T-helper 1 cell (primary cell): ENCODE measurements at regions not wholly inside any gene's neighbourhood (a gene's known extent, or its start where the extent isn't known, plus 50 kb on each side); places are given as distances from the start of the nearest gene placed in this dataset.
A peak's percentile ranks its signal among the peaks of the same experiment; 100 is the strongest.
"Not testable (repeated sequence)": the region's sequence is repeated elsewhere in the genome, so short reads cannot be mapped to it uniquely, and the experiment has no call there.

Experiments used
- DNase-seq, 5 donors: peaks; one replicate each; pipeline ENCODE4 v3.0.0-alpha.2; 2012 to 2020

GRCh38 chr7:39825401-39825980 lies 124.6 kb upstream of the CDK13 start:
- DNase-seq: no peak

DNA sequence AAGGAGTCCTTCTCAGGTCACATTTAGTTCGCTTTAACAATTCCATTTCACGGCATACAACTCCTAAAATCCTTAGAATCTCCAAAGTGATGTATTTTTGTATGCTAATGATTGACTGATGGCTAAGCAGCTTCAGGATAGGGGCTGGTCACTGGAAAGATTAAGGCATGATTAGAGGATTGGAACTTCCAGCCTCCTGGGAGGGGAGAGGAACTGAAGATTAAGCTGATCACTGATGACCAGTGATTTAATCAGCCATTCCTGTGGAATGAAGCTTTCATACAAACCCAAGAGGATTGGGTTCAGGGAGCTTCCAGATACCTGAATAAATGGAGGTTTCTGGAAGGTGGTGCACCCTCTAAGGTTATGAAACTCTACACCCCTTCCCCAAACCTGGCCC lies 123.9 kb upstream of the CDK13 start:
- no peak for DNase-seq

GRCh38 chr7:39827571-39827970 lies 122.5 kb upstream of the CDK13 start:
- DNase-seq: no peak

DNA sequence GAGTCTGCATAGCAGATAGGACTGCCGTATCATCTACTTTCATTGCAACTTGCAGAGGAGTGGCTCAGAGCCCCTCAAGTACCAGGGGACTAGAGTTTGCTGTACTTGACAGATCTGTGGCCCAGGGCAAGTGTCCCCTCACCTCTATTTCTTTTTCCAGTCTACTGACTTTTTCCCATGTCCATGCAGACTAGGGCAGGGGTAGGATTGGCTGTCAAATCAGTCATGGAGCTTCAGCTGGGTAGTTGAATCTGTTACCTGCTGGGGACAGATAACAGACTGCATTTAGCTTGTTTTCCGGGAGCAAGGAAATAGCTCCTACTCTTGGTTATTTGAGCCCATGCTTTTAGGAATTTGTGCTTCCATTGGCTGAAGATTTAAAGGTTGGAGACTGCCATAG lies 121.0 kb upstream of the CDK13 start:
- DNase-seq: no peak

DNA sequence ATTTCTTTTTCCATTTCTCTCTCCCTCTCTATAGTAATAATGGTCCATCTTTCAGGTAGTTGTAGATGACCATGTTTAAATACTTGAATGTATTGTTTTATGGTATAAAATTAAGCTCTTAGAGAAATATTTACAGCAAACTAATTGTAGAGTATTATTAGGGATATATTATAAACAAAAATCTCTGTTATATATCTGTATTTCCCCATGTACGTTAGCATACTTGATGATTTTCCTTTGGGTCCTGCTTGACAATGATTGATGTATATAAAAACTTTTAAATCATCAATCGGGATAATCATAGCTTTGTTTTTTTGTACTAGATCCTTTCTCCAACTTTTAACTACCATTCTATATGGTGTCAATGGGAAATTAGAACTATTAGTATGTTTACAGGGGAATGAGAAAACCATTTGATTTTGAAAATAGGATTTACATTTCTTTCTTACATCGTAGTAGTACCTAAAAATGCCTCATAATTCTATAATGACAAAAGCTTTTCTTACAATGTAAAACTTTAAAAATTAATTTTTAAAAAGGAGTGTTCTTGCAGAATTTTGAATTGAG lies 117.5 kb upstream of the CDK13 start:
- DNase-seq: no peak

DNA sequence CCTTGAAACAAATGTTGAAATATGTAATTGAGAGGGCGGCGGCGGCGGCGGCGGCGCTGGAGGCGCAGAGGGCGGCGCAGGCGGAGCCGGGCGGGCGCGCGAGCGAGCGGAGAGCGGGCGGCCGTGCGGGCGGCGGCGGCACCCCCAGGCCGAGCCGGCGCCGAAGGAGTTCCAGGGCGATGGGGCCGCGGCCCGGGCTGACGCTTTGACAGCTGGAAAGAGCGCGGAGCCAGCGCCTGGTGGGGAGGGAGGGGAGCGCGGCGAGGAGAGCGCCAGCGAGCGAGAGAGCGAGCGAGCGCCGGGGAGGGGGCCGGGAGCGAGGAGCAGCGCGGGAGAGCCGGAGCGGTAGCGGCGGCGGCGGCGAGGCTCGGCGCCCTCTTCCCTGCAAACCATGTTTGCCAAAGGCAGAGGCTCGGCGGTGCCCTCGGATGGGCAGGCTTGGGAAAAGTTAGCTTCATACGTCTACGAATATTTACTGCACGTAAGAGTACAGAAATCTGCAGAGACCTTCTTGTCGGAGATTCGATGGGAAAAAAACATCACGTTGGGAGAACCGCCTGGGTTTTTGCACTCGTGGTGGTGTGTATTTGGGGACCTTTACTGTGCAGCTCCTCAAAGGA lies 116.8 kb upstream of the CDK13 start:
- peak in 3 of 5 donors; percentile 3 to 6 (median 3) for DNase-seq

- not testable (repeated sequence) for DNase-seq
Observed at GRCh38 chr7:39833865-39834634, 116.0 kb upstream of the CDK13 start.

DNA sequence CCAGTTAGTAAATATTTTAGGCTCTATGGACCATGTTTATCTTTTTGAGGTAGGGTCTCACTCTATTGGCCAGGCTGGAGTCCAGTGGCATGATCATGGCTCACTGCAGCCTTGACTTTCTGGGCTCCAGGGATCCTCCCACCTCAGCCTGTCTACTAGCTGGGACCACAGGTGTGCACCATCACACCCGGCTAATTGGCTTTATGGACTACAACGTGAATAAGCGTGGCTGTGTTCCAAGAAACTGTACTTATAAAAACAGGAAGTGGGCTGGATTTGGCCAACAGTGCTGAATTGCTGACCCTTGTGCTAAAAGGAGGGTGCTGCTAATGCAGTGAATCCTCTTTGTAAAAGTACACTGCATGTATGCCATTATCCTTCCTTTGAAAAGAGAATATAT lies 111.7 kb upstream of the CDK13 start:
- DNase-seq: no peak

GRCh38 chr7:39845006-39845405 lies 105.0 kb upstream of the CDK13 start:
- DNase-seq: no peak

DNA sequence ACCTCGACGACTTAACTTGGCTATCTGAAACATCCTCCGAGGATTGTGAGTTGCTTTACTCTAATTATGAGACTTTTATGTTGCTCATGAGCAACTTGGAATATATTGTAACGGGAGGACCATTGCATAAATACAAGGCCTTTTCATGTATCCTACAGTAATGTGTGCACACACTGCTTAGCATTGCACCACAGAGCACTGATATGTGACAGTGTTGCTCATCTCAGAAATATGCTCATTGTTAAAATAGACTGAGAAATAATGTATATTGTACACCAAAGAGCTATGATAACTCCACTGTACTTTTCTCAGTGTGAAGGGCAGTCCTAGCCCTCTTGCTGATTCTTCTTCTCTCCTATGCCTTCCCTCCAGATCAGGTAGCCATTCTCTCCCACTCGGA lies 102.8 kb upstream of the CDK13 start:
- DNase-seq: no peak

DNA sequence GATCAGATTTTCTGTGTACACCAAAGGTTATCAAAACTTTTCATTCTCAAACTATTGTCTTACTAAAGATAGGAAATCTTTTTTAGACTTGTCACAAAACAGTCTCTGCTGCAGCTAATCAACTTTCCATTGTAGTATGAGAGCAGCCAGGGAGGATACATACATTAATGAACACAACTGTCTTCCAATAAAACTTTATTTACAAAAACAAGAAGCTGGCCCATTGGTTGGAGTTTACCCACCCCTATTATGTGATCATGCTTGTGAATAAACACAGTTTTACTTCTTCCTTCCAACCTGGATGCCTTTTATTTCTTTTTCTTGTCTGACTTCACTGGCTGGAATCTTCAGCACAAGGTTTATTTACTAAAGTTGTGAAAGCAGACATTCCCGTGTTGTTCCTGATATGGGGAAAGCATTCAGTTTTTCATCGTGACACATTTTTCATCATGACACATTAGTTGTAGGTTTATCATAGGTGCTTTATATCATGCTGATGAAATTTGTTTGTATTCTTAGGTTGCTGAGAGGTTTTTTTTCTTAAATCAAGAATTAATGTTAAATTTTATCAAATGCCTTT lies 98.5 kb upstream of the CDK13 start:
- no peak for DNase-seq

DNA sequence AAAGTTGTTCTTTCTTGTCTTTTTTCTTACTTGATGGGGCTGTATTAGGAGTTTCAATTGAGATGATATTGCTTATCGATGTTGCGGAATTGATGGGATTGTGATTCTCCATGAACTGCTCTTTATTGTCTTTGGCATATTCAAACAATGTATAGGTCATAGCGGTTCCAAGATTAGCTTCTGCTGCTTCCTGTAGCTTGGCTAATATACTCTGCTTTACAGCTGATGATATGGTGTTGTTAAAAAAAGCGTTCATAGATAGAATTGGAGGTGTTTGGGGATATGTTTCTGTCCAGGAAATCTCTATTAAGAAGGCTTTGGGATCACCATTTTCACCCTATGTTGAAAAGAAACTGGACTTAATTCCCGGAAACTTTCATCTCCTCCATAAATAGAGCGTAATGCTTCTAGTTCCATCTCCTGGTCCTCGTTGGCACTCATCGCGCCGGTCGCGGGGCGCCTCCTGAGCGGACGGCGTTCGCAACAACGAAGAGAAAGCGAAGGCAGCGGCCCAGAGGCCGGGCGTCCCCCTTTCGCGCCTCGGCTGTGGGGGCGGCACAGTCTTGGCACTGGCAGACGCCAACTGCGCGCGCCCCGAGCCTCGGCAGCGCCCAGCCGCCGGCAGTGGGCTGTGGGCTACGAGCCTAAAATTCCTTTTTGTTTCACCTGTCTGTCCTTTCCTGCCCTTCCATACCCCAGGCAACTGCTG lies 95.3 kb upstream of the CDK13 start:
- DNase-seq: not testable (repeated sequence)

DNA sequence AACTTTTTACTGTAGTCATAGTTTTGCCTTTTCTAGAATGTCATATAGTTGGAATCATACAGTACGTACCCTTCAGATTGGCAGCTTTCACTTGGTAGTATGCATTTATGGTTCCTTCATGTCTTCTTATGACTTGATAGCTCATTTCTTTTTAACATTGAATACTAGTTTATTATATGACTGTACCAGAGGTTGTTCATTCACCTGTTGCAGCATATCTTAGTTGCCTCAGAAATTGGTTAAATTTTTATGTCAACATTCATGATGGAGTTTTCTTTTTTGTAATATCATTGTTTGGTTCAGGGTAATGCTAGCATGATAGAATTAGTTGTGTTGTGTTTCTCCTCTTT lies 94.8 kb upstream of the CDK13 start:
- no peak for DNase-seq

DNA sequence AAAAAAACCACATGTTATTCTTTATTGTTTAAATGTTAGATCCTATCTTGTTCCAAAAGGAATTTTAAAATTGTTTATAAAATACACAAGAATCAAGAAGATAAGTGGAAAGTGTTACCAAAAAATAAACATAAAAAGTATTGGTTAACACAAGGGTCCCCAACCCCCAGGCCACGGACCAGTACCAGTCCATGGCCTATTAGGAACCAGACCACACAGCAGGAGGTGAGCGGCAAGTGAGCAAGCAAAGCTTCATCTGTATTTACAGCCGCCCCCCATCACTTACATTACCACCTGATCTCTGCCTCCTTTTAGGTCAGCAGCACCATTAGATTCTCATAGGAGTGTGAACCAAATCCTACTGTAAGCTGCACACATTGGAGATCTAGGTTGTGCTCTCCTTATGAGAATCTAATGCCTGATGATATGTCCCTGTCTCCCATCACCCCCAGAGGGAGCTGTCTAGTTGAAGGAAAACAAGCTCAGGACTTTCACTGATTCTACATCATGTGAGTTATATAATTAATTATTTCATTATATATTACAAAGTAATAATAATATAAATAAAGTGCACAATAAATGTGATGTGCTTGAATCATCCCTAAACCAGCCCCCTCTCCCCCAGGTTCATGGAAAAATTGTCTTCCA lies 86.3 kb upstream of the CDK13 start:
- not testable (repeated sequence) for DNase-seq

- DNase-seq: not testable (repeated sequence)
Observed at GRCh38 chr7:39869888-39870522, 80.1 kb upstream of the CDK13 start.

DNA sequence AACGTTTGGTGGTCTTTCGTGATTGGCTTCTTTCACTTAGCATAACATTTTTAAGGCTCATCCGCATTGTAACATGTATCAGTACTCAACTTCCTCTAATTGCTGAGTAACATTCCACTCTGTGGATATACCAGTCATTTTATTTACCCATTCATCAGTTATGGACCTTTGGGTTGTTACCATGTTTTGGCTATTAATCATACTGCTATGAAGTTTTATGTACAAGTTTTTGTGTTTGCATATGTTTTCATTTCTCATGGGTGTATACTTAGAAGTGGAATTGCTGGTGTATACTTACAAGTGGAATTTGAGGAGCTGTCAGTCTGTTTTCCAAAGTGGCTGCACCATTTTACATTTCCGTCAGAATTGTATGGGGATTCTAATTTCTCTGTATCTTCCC lies 78.4 kb upstream of the CDK13 start:
- DNase-seq: not testable (repeated sequence)

GRCh38 chr7:39880556-39880955 lies 69.5 kb upstream of the CDK13 start:
- DNase-seq: no peak

DNA sequence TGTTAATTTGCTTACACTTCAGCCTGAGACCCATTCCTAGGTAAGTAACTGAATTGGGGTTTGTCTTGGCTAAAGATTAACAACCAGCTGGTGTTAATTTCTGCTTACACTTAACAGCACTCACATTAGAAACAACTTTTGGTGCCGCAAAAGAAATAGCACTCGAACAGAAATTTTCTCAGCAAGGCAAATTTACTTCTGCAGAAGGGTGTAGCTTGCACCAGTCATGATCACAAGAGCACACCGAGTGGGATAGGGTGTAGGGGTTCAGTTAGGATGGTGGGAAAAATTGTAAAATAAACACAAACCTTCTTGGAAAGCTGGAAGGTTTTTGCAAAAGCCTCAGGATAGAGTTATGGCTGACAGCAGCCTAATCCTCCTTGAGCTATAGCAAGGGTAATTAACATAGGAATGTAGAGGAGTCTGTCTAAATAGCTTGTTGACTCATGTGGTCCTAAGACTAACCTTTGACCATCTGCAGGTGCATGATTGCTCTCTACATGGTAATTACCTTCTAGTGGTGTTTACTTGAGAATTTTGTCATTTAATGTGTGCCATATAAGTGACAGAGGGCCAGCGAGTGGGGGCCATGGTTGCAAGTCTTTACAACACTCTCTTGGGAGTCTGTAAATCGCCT lies 67.8 kb upstream of the CDK13 start:
- no peak for DNase-seq

DNA sequence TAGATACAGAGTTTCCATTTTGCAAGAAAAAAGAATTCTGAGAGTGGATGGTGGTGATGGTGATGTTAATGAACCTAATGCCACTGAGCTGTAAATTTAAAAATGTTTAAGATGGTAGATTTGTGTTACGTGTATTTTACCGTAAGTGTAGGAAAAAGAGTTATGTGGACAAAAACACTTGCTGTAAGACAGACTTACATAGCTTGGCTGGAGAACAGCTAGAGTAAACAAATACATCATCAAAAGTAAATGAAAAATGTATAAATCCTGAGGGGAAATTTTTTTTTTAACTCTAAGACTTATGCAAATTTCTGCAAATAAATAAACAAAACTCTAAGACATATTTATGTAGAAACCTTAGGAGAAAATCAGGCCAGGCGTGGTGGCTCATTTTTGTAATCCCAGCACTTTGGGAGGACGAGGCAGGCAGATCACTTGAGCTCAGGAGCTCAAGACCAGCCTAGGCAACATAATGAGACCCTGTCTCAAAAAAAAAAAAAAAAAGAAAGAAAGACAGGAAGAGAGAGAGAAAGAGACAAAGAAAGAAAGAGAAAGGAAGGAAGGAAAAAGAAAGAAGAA lies 66.2 kb upstream of the CDK13 start:
- no peak for DNase-seq

DNA sequence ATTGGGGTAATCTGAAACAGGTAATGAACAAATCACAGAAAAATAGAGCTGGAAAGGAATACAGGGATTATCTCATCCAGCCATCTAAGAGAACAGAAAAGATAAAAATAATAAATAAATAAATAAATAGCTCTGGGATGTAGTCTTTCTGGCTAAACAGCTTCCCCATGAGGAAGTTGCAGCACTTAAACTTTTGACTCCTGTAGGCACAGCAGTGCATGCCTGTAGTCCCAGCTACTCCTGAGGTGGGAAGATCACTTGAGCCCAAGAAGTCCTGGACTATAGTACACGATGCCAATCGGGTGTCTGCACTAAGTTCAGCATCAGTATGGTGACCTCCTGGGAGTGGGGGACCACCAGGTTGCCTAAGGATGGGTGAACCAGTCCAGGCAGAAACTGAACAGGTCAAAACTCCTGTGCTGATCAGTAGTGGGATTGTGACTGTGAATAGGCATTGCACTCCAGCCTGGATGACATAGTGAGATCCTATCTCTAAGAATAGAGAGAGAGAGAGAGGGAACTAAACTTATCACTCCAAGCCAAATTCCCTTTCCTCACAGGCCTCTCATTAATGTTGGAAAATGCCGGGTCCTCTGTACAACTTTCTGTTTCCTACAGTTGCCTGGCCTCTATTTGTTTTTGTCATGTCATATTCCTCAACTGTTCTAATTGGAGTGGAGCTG lies 61.7 kb upstream of the CDK13 start:
- no peak for DNase-seq
